ENCODE measurements at regions not wholly inside any gene's neighbourhood (a gene's known extent, or its start where the extent isn't known, plus 50 kb on each side); places are given as distances from the start of the nearest gene placed in this dataset.

GRCh38 chr14:101186544-101186943 is 283.0 kb upstream of the RTL1 start:
- 77% methylated on average over 8 of the region's 8 CpGs for WGBS
- no peaks in the 10 kb centered on the region for H3K4me1 ChIP-seq (replicated peaks)
- no peaks in the 10 kb centered on the region for H3K9me3 ChIP-seq
- DNase-seq (ENCODE audit: low spot score) = no peak
- H3K27me3 ChIP-seq (replicated peaks; ENCODE audit: insufficient read depth) = no peaks in the 10 kb centered on the region
- H3K4me3 ChIP-seq = no peak overlapping the region
- H3K36me3 ChIP-seq = no peaks in the 10 kb centered on the region
- no peak overlapping the region for H3K27ac ChIP-seq
- intact Hi-C loops (cut with DNase I) = no loop called here
- TF ChIP-seq, protein P1, sequence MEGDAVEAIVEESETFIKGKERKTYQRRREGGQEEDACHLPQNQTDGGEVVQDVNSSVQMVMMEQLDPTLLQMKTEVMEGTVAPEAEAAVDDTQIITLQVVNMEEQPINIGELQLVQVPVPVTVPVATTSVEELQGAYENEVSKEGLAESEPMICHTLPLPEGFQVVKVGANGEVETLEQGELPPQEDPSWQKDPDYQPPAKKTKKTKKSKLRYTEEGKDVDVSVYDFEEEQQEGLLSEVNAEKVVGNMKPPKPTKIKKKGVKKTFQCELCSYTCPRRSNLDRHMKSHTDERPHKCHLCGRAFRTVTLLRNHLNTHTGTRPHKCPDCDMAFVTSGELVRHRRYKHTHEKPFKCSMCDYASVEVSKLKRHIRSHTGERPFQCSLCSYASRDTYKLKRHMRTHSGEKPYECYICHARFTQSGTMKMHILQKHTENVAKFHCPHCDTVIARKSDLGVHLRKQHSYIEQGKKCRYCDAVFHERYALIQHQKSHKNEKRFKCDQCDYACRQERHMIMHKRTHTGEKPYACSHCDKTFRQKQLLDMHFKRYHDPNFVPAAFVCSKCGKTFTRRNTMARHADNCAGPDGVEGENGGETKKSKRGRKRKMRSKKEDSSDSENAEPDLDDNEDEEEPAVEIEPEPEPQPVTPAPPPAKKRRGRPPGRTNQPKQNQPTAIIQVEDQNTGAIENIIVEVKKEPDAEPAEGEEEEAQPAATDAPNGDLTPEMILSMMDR (IDR thresholded peaks at IDR 0.05) = no peak
- TF ChIP-seq POLR2AphosphoS5 (IDR thresholded peaks at IDR 0.05) = no peak
- no peak for TF ChIP-seq POLR2A (IDR thresholded peaks at IDR 0.05)

- no peak overlapping the region for H3K4me3 ChIP-seq
- no peaks in the 10 kb centered on the region for H3K9me3 ChIP-seq
- WGBS = 90% methylated on average over 14 of the region's 14 CpGs
- no peaks in the 10 kb centered on the region for H3K27me3 ChIP-seq (replicated peaks; ENCODE audit: insufficient read depth)
- no peak for TF ChIP-seq POLR2AphosphoS5 (IDR thresholded peaks at IDR 0.05)
- TF ChIP-seq, protein P1 (IDR thresholded peaks at IDR 0.05) = no peak
- TF ChIP-seq POLR2A (IDR thresholded peaks at IDR 0.05) = no peak
- H3K36me3 ChIP-seq = no peaks in the 10 kb centered on the region
- no peak for DNase-seq (ENCODE audit: low spot score)
- no peak overlapping the region for H3K27ac ChIP-seq
- H3K4me1 ChIP-seq (replicated peaks) = no peaks in the 10 kb centered on the region
- intact Hi-C loops (cut with DNase I) = no loop called here
These were observed 283.7 kb upstream of the RTL1 start for GRCh38 chr14:101186992-101187815.

DNA sequence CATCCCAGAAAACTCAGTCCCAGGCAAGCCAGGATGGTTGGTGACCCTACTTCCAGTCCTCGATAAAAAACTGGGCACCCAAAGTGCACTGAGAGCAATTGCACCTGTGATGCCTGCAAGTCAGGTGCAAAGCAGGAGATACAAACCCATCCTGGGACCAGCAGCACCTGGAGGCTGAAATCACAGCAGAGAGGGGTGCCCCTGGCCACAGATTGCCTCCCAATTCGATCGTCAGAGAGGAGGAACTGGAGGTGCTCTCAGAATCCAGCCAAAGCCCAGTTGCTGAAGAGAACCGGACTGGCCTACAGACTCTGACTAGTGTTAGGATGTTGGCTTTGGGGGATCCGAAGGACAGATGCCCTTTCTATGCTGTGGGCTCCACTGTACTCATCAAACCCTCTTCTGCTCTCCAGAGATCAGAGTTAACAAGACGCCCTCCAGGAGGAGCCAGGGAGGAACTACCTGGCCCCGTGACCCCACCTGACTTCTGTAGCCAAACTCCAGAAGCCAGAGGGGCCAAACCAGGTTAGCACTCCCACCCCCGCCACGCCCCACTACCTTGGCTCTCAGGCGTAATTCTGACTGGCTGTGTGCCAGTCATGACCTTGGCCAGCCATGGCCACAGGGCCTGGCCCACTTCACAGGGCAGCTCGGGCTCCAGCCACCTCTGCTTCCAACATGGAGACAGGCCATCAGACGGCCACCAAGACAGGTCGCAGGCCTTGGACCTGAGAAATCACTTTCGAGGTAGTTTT is 284.5 kb upstream of the RTL1 start:
- H3K27ac ChIP-seq = no peak overlapping the region
- no peaks in the 10 kb centered on the region for H3K9me3 ChIP-seq
- intact Hi-C loops (cut with DNase I) = no loop called here
- no peaks in the 10 kb centered on the region for H3K27me3 ChIP-seq (replicated peaks; ENCODE audit: insufficient read depth)
- H3K36me3 ChIP-seq = no peaks in the 10 kb centered on the region
- no peak for TF ChIP-seq POLR2AphosphoS5 (IDR thresholded peaks at IDR 0.05)
- no peak for TF ChIP-seq POLR2A (IDR thresholded peaks at IDR 0.05)
- TF ChIP-seq, protein P1 (IDR thresholded peaks at IDR 0.05) = no peak
- H3K4me1 ChIP-seq (replicated peaks) = no peaks in the 10 kb centered on the region
- no peak for DNase-seq (ENCODE audit: low spot score)
- H3K4me3 ChIP-seq = no peak overlapping the region
- WGBS = 86% methylated on average over 14 of the region's 14 CpGs

DNA sequence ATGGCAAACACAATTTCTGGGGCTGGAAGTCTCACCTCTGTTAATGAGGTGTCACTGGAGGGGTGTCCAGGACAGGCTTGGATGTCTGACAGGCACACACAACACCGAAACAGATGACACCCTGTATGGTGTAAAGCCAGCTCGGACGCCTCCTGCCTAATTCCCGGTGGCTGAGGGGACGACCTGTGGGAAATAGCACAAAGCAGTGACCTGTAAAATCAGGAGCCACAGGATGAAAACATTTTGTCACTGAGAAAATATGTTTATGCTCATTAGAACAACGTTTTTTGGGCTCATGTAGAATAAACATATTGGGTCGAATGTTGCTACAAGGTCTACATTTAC is 285.0 kb upstream of the RTL1 start:
- intact Hi-C loops (cut with DNase I) = no loop called here
- Histone ChIP-seq H3K4me3 (no peak overlapping the region), H3K9me3 (no peaks in the 10 kb centered on the region), H3K4me1 (replicated peaks) (no peaks in the 10 kb centered on the region), H3K27ac (no peak overlapping the region), H3K36me3 (no peaks in the 10 kb centered on the region), H3K27me3 (replicated peaks; ENCODE audit: insufficient read depth) (no peaks in the 10 kb centered on the region)
- 73% methylated on average over 7 of the region's 7 CpGs for WGBS
- TF ChIP-seq POLR2A (IDR thresholded peaks at IDR 0.05) = no peak
- TF ChIP-seq, protein P1 (IDR thresholded peaks at IDR 0.05) = no peak
- no peak for TF ChIP-seq POLR2AphosphoS5 (IDR thresholded peaks at IDR 0.05)
- DNase-seq (ENCODE audit: low spot score) = no peak

Measured in prostate gland (tissue), 2 donors.